Caco-2 (cell line): ENCODE measurements at regions not wholly inside any gene's neighbourhood (a gene's known extent, or its start where the extent isn't known, plus 50 kb on each side); places are given as distances from the start of the nearest gene placed in this dataset.

Source experiments
- BruUV-seq: library from RNA; stranded (reverse); fragments of 400-500 nt; replicated peaks from 2 replicates; lab custom pipeline; 2021; lab: Mats Ljungman, UMichigan
- CTCF ChIA-PET: fragments of 300-600 bp; sonication (Branson Sonifier 250); formaldehyde crosslinking; loops from one replicate; lab custom pipeline; 2022; ENCODE audit warnings: antibody characterized with exemption; lab: Charles Lee
- POLR2A ChIA-PET: fragments of 300-600 bp; sonication (Branson Sonifier 250); formaldehyde crosslinking; loops from one replicate; lab custom pipeline; 2022; ENCODE audit warnings: antibody characterized with exemption; lab: Charles Lee
- DNase-seq, 2 experiments: peaks; one replicate each; pipeline versions ENCODE4 v3.0.0 to v3.0.0-alpha.2; 2020 to 2022
- H3K27me3 ChIP-seq: replicated peaks from 2 replicates; pipeline ENCODE4 v1.6.0; 2011; ENCODE audit warnings: low read length; ENCODE audit not compliant: control insufficient read depth, insufficient read depth
- H3K36me3 ChIP-seq: 2 replicates; pipeline ENCODE4 v1.5.1; 2011; ENCODE audit warnings: low read length; ENCODE audit not compliant: control insufficient read depth, insufficient read depth
- H3K4me1 ChIP-seq: fragments of 250-450 bp; sonication (Bioruptor Pico); 2 replicates; pipeline ENCODE4 v1.5.1; 2020; ENCODE audit warnings: mild to moderate bottlenecking
- H3K4me3 ChIP-seq: 2 replicates; pipeline ENCODE4 v1.5.1; 2011; ENCODE audit warnings: low read depth, mild to moderate bottlenecking, control low read depth, low read length
- H3K9me3 ChIP-seq: fragments of 250-450 bp; sonication (Bioruptor Pico); 2 replicates; pipeline ENCODE4 v1.5.1; 2020; ENCODE audit warnings: mild to moderate bottlenecking, moderate library complexity
- H3K27ac Mint-ChIP-seq: one replicate; pipeline ENCODE4 v1.8.0; 2022; ENCODE audit warnings: mixed read lengths; ENCODE audit not compliant: unreplicated experiment
- H3K27me3 Mint-ChIP-seq: one replicate; pipeline ENCODE4 v1.8.0; 2022; ENCODE audit warnings: mixed read lengths; ENCODE audit not compliant: insufficient read depth, unreplicated experiment
- H3K36me3 Mint-ChIP-seq: one replicate; pipeline ENCODE4 v1.8.0; 2022; ENCODE audit warnings: mild to moderate bottlenecking, mixed read lengths; ENCODE audit not compliant: insufficient read depth, unreplicated experiment
- H3K4me1 Mint-ChIP-seq: one replicate; pipeline ENCODE4 v1.8.0; 2022; ENCODE audit warnings: low read depth, mixed read lengths; ENCODE audit not compliant: unreplicated experiment
- H3K4me3 Mint-ChIP-seq: one replicate; pipeline ENCODE4 v1.8.0; 2022; ENCODE audit warnings: mild to moderate bottlenecking, moderate library complexity, mixed read lengths; ENCODE audit not compliant: unreplicated experiment
- H3K9me3 Mint-ChIP-seq: one replicate; pipeline ENCODE4 v1.8.0; 2022; ENCODE audit warnings: mixed read lengths; ENCODE audit not compliant: unreplicated experiment
- CTCF ChIP-seq, 2 experiments: fragments of 200-600 bp in 1 of 2; IDR thresholded peaks; 1 replicate in 1 of 2; 2 replicates in 1 of 2; pipeline versions ENCODE4 v1.5.1 to v1.8.0; 2011 to 2022; ENCODE audit warnings: antibody characterized with exemption in 1 of 2, control low read depth in 1 of 2, inconsistent platforms in 1 of 2, low read depth in 1 of 2, low read length in 1 of 2, mild to moderate bottlenecking in 1 of 2, moderate library complexity in 1 of 2; ENCODE audit not compliant: insufficient read depth in 1 of 2, severe bottlenecking in 1 of 2, unreplicated experiment in 1 of 2
- intact Hi-C: fragments of 100-400 bp; cut with micrococcal nuclease; formaldehyde crosslinking; loops from one replicate; pipeline ENCODE4 v1.10.0; 2022; ENCODE audit not compliant: unreplicated experiment

- Mint-ChIP-seq H3K4me1 (no peaks in the 10 kb centered on the region), H3K27me3 (no peaks in the 10 kb centered on the region), H3K36me3 (no peaks in the 10 kb centered on the region), H3K27ac (no peak overlapping the region), H3K9me3 (no peaks in the 10 kb centered on the region), H3K4me3 (no peak overlapping the region)
- Histone ChIP-seq H3K4me3 (no peak overlapping the region), H3K27me3 (no peaks in the 10 kb centered on the region), H3K36me3 (no peaks in the 10 kb centered on the region), H3K9me3 (no peaks in the 10 kb centered on the region), H3K4me1 (no peaks in the 10 kb centered on the region)
- no peak for DNase-seq
- no TSS peak for BruUV-seq
- POLR2A ChIA-PET = no interaction called here
- CTCF ChIA-PET = no interaction called here
- no peak for TF ChIP-seq CTCF (IDR thresholded peaks at IDR 0.05; ENCODE audit: insufficient read depth in 1 of 2, low read depth in 1 of 2, low read length in 1 of 2, severe bottlenecking in 1 of 2, unreplicated experiment in 1 of 2)
- intact Hi-C loops = no loop called here
These were observed 622.4 kb downstream of the SLC6A15 start for GRCh38 chr12:84290168-84290567.

DNA sequence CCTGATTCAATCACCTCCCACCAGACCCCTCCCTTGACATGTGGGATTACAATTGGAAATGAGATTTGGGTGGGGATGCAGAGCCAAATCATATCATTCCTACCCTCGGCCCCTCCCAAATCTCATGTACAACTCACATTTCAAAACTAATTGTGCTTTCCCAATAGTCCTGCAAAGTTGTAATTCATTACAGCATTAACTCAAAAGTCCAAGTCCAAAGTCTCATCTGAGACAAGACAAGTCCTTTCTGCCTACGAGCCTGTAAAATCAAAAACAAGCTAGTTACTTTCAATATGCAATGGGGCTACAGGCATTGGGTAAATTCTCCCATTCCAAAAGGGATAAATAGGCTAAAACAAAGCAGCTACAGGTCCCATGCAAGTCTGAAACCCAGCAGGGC, 634.6 kb downstream of the SLC6A15 start:
- H3K36me3 ChIP-seq = no peaks in the 10 kb centered on the region
- ChIA-PET POLR2A (no interaction called here), CTCF (no interaction called here)
- H3K4me3 Mint-ChIP-seq = no peak overlapping the region
- H3K27me3 Mint-ChIP-seq = no peaks in the 10 kb centered on the region
- H3K36me3 Mint-ChIP-seq = no peaks in the 10 kb centered on the region
- H3K4me1 ChIP-seq = no peaks in the 10 kb centered on the region
- no peaks in the 10 kb centered on the region for H3K9me3 ChIP-seq
- no peaks in the 10 kb centered on the region for H3K27me3 ChIP-seq
- H3K27ac Mint-ChIP-seq = no peak overlapping the region
- intact Hi-C loops = no loop called here
- BruUV-seq = no TSS peak
- no peaks in the 10 kb centered on the region for H3K4me1 Mint-ChIP-seq
- no peak for DNase-seq
- no peak for TF ChIP-seq CTCF (IDR thresholded peaks at IDR 0.05; ENCODE audit: insufficient read depth in 1 of 2, low read depth in 1 of 2, low read length in 1 of 2, severe bottlenecking in 1 of 2, unreplicated experiment in 1 of 2)
- H3K4me3 ChIP-seq = no peak overlapping the region
- no peaks in the 10 kb centered on the region for H3K9me3 Mint-ChIP-seq

DNA sequence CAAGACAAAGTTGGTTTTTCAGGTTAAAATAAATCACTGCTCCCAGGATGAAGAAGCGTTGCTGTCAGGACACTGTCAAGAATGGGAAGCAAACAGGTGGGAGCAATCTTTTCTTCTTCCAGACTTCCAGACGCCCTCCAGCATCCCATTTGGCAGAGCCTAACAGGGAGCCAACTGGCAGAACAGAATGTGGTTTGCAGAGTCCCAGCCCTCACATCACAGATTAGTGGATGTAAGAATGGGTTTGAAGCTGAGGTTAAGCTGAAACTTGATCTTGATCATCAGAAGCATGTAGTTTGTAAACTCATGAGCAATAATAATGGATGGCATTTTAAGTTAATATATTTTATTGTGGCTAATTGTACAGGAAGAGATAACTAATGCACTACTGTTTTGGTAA, 636.4 kb downstream of the SLC6A15 start:
- no peaks in the 10 kb centered on the region for H3K27me3 Mint-ChIP-seq
- no TSS peak for BruUV-seq
- H3K4me1 Mint-ChIP-seq = no peaks in the 10 kb centered on the region
- no peak overlapping the region for H3K27ac Mint-ChIP-seq
- H3K9me3 ChIP-seq = no peaks in the 10 kb centered on the region
- CTCF ChIA-PET = no interaction called here
- POLR2A ChIA-PET = no interaction called here
- no peaks in the 10 kb centered on the region for H3K36me3 Mint-ChIP-seq
- H3K4me3 ChIP-seq = no peak overlapping the region
- H3K4me3 Mint-ChIP-seq = no peak overlapping the region
- H3K27me3 ChIP-seq = no peaks in the 10 kb centered on the region
- intact Hi-C loops = no loop called here
- H3K36me3 ChIP-seq = no peaks in the 10 kb centered on the region
- DNase-seq = no peak
- TF ChIP-seq CTCF (IDR thresholded peaks at IDR 0.05; ENCODE audit: insufficient read depth in 1 of 2, low read depth in 1 of 2, low read length in 1 of 2, severe bottlenecking in 1 of 2, unreplicated experiment in 1 of 2) = no peak
- H3K4me1 ChIP-seq = no peaks in the 10 kb centered on the region
- H3K9me3 Mint-ChIP-seq = no peaks in the 10 kb centered on the region
